Activated CD4-positive, alpha-beta memory T cell treated with anti-CD3 and anti-CD28 coated beads, Interleukin-2, amount 10 ng/mL, durations not matched to agents 7 days and 5 days (primary cell): ENCODE measurements at regions not wholly inside any gene's neighbourhood (a gene's known extent, or its start where the extent isn't known, plus 50 kb on each side); places are given as distances from the start of the nearest gene placed in this dataset.

Source experiments
- CTCF ChIA-PET: fragments of 350-600 bp; sonication (Branson Sonifier 250); formaldehyde crosslinking; loops from one replicate; lab custom pipeline; 2021; ENCODE audit warnings: antibody characterized with exemption, inconsistent platforms; lab: Charles Lee
- POLR2A ChIA-PET: fragments of 350-600 bp; sonication (Branson Sonifier 250); formaldehyde crosslinking; loops from one replicate; lab custom pipeline; 2021; ENCODE audit warnings: antibody characterized with exemption; lab: Charles Lee
- DNase-seq: peaks from one replicate; pipeline ENCODE4 v3.0.0-alpha.2; 2020
- H3K27ac Mint-ChIP-seq: one replicate; pipeline ENCODE4 v1.8.0; 2021; ENCODE audit warnings: mild to moderate bottlenecking, mixed read lengths
- H3K27me3 Mint-ChIP-seq: one replicate; pipeline ENCODE4 v1.8.0; 2021; ENCODE audit warnings: mixed read lengths
- H3K36me3 Mint-ChIP-seq: one replicate; pipeline ENCODE4 v1.8.0; 2021; ENCODE audit warnings: low read depth, mixed read lengths
- H3K4me1 Mint-ChIP-seq: one replicate; pipeline ENCODE4 v1.8.0; 2021; ENCODE audit warnings: mixed read lengths
- H3K4me3 Mint-ChIP-seq: one replicate; pipeline ENCODE4 v1.8.0; 2021; ENCODE audit warnings: mild to moderate bottlenecking, mixed read lengths
- H3K9me3 Mint-ChIP-seq: one replicate; pipeline ENCODE4 v1.8.0; 2021; ENCODE audit warnings: mixed read lengths

GRCh38 chrX:10098270-10098713 lies 58.5 kb upstream of the CLCN4 start:
- peaks cover 40% of the 10 kb centered on the region for H3K4me1 Mint-ChIP-seq
- peak; percentile 68 for DNase-seq
- peak overlapping the region; percentile 83 for H3K4me3 Mint-ChIP-seq
- H3K9me3 Mint-ChIP-seq = no peaks in the 10 kb centered on the region
- H3K36me3 Mint-ChIP-seq = peaks cover 26% of the 10 kb centered on the region
- POLR2A ChIA-PET = interaction anchor here (0.9 to 3.4 kb wide), 7 partner anchors 9 to 101 kb away, joined by 4 to 29 read pairs (median 5); no protein-coding TSS in a partner anchor
- H3K27me3 Mint-ChIP-seq = no peaks in the 10 kb centered on the region
- CTCF ChIA-PET = interaction anchor here (1.4 kb wide), 1 partner anchor 16 kb away, joined by 5 read pairs; no protein-coding TSS in a partner anchor
- H3K27ac Mint-ChIP-seq = peak overlapping the region; percentile 92

- ChIA-PET CTCF (interaction anchor here (1.1 kb wide), 1 partner anchor 12 kb away, joined by 6 read pairs; no protein-coding TSS in a partner anchor), POLR2A (interaction anchor here (2.2 to 3.4 kb wide), 2 partner anchors 12 to 17 kb away, joined by 15 to 29 read pairs; no protein-coding TSS in a partner anchor)
- Mint-ChIP-seq H3K4me3 (peak overlapping the region; percentile 83), H3K9me3 (no peaks in the 10 kb centered on the region), H3K27me3 (no peaks in the 10 kb centered on the region), H3K27ac (peak overlapping the region; percentile 92), H3K36me3 (peaks cover 30% of the 10 kb centered on the region), H3K4me1 (peaks cover 40% of the 10 kb centered on the region)
- no peak for DNase-seq
Measured at GRCh38 chrX:10099411-10099810, 57.4 kb upstream of the CLCN4 start.

GRCh38 chrX:10101269-10101668 lies 55.5 kb upstream of the CLCN4 start:
- Mint-ChIP-seq H3K27me3 (no peaks in the 10 kb centered on the region), H3K9me3 (no peaks in the 10 kb centered on the region), H3K36me3 (peaks cover 23% of the 10 kb centered on the region), H3K27ac (no peak overlapping the region), H3K4me1 (peaks cover 37% of the 10 kb centered on the region), H3K4me3 (no peak overlapping the region)
- no peak for DNase-seq
- POLR2A ChIA-PET = no interaction called here
- CTCF ChIA-PET = no interaction called here

- CTCF ChIA-PET = no interaction called here
- H3K27me3 Mint-ChIP-seq = no peaks in the 10 kb centered on the region
- DNase-seq = no peak
- POLR2A ChIA-PET = interaction anchor here (1.6 kb wide), 1 partner anchor 8 kb away, joined by 5 read pairs; no protein-coding TSS in a partner anchor
- H3K9me3 Mint-ChIP-seq = no peaks in the 10 kb centered on the region
- H3K36me3 Mint-ChIP-seq = peaks cover 23% of the 10 kb centered on the region
- H3K4me1 Mint-ChIP-seq = peaks cover 41% of the 10 kb centered on the region
- H3K4me3 Mint-ChIP-seq = no peak overlapping the region
- no peak overlapping the region for H3K27ac Mint-ChIP-seq
Measured at GRCh38 chrX:10102046-10102704, 54.6 kb upstream of the CLCN4 start.

GRCh38 chrX:10103023-10103422 lies 53.8 kb upstream of the CLCN4 start:
- peaks cover 23% of the 10 kb centered on the region for H3K36me3 Mint-ChIP-seq
- H3K4me1 Mint-ChIP-seq = peaks cover 41% of the 10 kb centered on the region
- DNase-seq = no peak
- no peak overlapping the region for H3K4me3 Mint-ChIP-seq
- no peaks in the 10 kb centered on the region for H3K27me3 Mint-ChIP-seq
- ChIA-PET CTCF (no interaction called here), POLR2A (interaction anchor here (1.6 kb wide), 1 partner anchor 8 kb away, joined by 5 read pairs; no protein-coding TSS in a partner anchor)
- no peak overlapping the region for H3K27ac Mint-ChIP-seq
- no peaks in the 10 kb centered on the region for H3K9me3 Mint-ChIP-seq

GRCh38 chrX:10104958-10105658 lies 51.7 kb upstream of the CLCN4 start:
- no peak for DNase-seq
- no peaks in the 10 kb centered on the region for H3K27me3 Mint-ChIP-seq
- H3K36me3 Mint-ChIP-seq = peaks cover 21% of the 10 kb centered on the region
- H3K9me3 Mint-ChIP-seq = no peaks in the 10 kb centered on the region
- H3K4me3 Mint-ChIP-seq = no peak overlapping the region
- CTCF ChIA-PET = interaction anchor here (0.8 kb wide), 1 partner anchor 21 kb away, joined by 3 read pairs; no protein-coding TSS in a partner anchor
- POLR2A ChIA-PET = no interaction called here
- no peak overlapping the region for H3K27ac Mint-ChIP-seq
- H3K4me1 Mint-ChIP-seq = peaks cover 42% of the 10 kb centered on the region

GRCh38 chrX:10106806-10107205 lies 50.0 kb upstream of the CLCN4 start:
- H3K4me1 Mint-ChIP-seq = peaks cover 59% of the 10 kb centered on the region
- H3K36me3 Mint-ChIP-seq = peaks cover 25% of the 10 kb centered on the region
- peak; percentile 67 for DNase-seq
- POLR2A ChIA-PET = interaction anchor here (0.8 to 1.2 kb wide), 2 partner anchors 22 to 103 kb away, joined by 3 read pairs; no protein-coding TSS in a partner anchor
- CTCF ChIA-PET = interaction anchor here (1.4 kb wide), 1 partner anchor 12 kb away, joined by 4 read pairs; no protein-coding TSS in a partner anchor
- H3K4me3 Mint-ChIP-seq = peak overlapping the region; percentile 13
- H3K9me3 Mint-ChIP-seq = no peaks in the 10 kb centered on the region
- peak overlapping the region; percentile 80 for H3K27ac Mint-ChIP-seq
- H3K27me3 Mint-ChIP-seq = no peaks in the 10 kb centered on the region
